ENCODE measurements at regions not wholly inside any gene's neighbourhood (a gene's known extent, or its start where the extent isn't known, plus 50 kb on each side); places are given as distances from the start of the nearest gene placed in this dataset.

DNA sequence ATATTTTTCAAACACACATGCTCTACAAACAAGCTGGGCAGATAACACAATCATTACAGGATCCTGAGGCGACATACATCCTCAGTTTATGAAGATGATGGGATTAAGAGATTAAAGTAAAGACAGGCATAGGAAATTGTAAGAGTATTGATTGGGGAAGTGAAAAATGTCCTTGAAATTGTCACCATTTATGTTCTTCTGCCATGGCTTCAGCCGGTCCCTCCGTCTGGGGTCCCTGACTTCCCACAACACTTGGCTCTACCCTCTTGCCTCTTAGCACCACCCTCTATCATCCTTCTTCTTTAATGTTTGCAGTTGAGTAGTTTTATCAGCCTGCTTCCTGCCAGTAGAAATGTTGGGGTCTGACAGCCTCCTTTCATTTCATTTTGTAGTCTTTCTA lies 244.4 kb downstream of the DAD1 start:
- TF ChIP-seq, protein P1, sequence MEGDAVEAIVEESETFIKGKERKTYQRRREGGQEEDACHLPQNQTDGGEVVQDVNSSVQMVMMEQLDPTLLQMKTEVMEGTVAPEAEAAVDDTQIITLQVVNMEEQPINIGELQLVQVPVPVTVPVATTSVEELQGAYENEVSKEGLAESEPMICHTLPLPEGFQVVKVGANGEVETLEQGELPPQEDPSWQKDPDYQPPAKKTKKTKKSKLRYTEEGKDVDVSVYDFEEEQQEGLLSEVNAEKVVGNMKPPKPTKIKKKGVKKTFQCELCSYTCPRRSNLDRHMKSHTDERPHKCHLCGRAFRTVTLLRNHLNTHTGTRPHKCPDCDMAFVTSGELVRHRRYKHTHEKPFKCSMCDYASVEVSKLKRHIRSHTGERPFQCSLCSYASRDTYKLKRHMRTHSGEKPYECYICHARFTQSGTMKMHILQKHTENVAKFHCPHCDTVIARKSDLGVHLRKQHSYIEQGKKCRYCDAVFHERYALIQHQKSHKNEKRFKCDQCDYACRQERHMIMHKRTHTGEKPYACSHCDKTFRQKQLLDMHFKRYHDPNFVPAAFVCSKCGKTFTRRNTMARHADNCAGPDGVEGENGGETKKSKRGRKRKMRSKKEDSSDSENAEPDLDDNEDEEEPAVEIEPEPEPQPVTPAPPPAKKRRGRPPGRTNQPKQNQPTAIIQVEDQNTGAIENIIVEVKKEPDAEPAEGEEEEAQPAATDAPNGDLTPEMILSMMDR (IDR thresholded peaks at IDR 0.05 in 8 of 11, conservative IDR thresholded peaks at IDR 0.05 in 3 of 11), result no peak
- no peak for TF ChIP-seq POLR2AphosphoS5 (IDR thresholded peaks at IDR 0.05)
